ENCODE measurements at regions not wholly inside any gene's neighbourhood (a gene's known extent, or its start where the extent isn't known, plus 50 kb on each side); places are given as distances from the start of the nearest gene placed in this dataset.

DNA sequence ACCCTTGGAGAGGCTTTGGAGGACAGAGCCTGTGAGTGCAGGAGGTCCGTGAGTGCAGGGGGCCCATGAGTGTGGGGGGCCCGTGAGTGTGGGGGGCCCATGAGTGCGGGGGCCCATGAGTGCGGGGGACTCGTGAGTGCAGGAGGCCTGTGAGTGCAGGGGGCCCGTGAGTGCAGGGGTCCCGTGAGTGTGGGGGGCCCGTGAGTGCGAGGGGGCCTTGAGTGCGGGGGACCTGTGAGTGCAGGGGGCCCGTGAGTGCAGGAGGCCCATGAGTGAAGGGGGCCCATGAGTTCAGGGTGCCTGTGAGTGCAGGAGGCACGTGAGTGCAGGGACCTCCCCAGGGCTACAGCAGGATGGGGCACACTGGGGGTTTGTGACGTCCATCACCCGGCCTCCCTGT, 108.3 kb upstream of the TTC34 start:
- no peak overlapping the region for H3K4me3 Mint-ChIP-seq
- H3K36me3 Mint-ChIP-seq = no peaks in the 10 kb centered on the region
- H3K4me1 Mint-ChIP-seq = no peaks in the 10 kb centered on the region
- DNase-seq = no peak
- no peak overlapping the region for H3K27ac Mint-ChIP-seq
- H3K27me3 Mint-ChIP-seq = no peaks in the 10 kb centered on the region
- CTCF ChIA-PET = no interaction called here
- H3K9me3 Mint-ChIP-seq = no peaks in the 10 kb centered on the region

- Mint-ChIP-seq H3K4me3 (no peak overlapping the region), H3K27ac (no peak overlapping the region), H3K4me1 (no peaks in the 10 kb centered on the region), H3K9me3 (no peaks in the 10 kb centered on the region), H3K27me3 (no peaks in the 10 kb centered on the region), H3K36me3 (no peaks in the 10 kb centered on the region)
- CTCF ChIA-PET = no interaction called here
- no peak for DNase-seq
These were observed 108.7 kb upstream of the TTC34 start for GRCh38 chr1:2910211-2910610.

DNA sequence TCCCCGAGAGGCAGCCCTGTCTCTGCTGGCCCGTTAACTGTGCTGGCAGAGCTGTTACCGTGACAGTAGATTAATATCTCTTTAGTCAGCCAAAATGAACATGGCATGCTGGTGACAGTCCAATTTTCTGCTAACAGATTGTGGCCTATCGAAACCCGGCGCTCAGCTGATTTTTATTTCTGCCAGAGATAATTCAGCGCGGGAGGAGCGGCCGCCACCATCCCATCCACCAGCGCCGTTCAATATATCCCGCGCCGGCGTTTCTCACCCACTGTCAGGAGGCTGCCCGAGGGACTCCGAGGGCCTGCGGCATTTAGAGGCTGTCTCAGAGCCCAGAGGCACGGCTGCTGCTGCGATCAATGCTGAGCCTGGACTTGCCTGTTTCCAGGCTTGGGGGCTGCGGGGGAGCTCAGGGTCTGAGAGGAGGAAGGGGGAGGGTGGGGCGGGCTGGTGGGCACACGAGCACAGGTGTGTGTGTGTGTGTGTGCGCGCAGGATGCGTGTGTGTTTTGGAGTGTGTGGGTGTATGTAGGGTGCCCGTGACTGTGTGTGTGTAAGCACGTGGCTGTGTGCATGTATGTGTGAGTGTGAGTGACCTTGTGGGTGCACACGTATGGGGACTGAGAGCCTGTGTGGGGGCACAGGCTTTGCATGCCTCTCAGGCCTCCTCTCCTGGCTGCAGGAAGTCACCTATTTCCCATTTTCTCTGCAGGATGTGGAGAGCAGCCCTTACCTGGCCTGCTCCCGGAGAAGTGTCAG, 109.7 kb upstream of the ACTRT2 start:
- H3K4me1 Mint-ChIP-seq = no peaks in the 10 kb centered on the region
- no peaks in the 10 kb centered on the region for H3K27me3 Mint-ChIP-seq
- no peak overlapping the region for H3K4me3 Mint-ChIP-seq
- no peaks in the 10 kb centered on the region for H3K36me3 Mint-ChIP-seq
- H3K27ac Mint-ChIP-seq = no peak overlapping the region
- no peak for DNase-seq
- CTCF ChIA-PET = no interaction called here
- H3K9me3 Mint-ChIP-seq = peaks cover 10% of the 10 kb centered on the region

DNA sequence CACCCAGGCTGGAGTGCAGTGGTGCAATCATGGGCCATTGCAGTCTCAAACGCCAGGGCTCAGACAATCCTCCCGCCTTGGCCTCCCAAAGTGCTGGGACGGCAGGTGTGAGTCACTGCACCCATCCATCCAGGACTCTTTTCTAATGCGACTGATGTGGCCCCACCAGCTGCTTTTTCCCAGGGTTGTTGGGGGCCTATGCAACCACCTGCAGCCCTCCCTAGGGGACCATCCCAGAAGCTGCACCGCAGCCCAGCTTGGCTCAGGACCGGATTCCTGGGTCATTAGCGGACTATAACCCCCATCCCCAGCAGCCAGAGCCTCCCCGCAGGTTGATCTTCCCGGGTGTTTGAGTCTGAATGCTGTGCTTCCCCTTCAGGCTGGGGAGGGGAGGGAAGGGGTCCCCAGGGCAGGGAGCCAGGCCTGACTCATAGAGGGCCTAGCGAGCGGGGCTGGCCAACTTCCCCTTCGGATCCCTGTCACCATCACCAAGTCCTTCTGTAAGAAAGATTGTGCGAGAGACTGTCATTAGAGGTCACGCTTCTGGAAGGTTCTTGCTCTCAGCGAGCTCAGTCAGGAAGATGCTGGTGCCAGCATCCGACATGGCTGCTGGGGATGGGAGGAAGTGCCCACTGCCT, 108.7 kb upstream of the ACTRT2 start:
- Mint-ChIP-seq H3K27ac (no peak overlapping the region), H3K9me3 (peaks cover 10% of the 10 kb centered on the region), H3K4me1 (no peaks in the 10 kb centered on the region), H3K36me3 (no peaks in the 10 kb centered on the region), H3K27me3 (no peaks in the 10 kb centered on the region), H3K4me3 (no peak overlapping the region)
- CTCF ChIA-PET = no interaction called here
- DNase-seq = no peak

- no peak overlapping the region for H3K4me3 Mint-ChIP-seq
- H3K36me3 Mint-ChIP-seq = no peaks in the 10 kb centered on the region
- CTCF ChIA-PET = no interaction called here
- no peak for DNase-seq
- no peak overlapping the region for H3K27ac Mint-ChIP-seq
- H3K27me3 Mint-ChIP-seq = no peaks in the 10 kb centered on the region
- H3K9me3 Mint-ChIP-seq = peaks cover 10% of the 10 kb centered on the region
- H3K4me1 Mint-ChIP-seq = no peaks in the 10 kb centered on the region
These were observed 108.2 kb upstream of the ACTRT2 start for GRCh38 chr1:2913091-2913490.

- H3K27me3 Mint-ChIP-seq = no peaks in the 10 kb centered on the region
- DNase-seq = no peak
- CTCF ChIA-PET = no interaction called here
- H3K36me3 Mint-ChIP-seq = no peaks in the 10 kb centered on the region
- peaks cover 10% of the 10 kb centered on the region for H3K9me3 Mint-ChIP-seq
- no peak overlapping the region for H3K4me3 Mint-ChIP-seq
- no peak overlapping the region for H3K27ac Mint-ChIP-seq
- H3K4me1 Mint-ChIP-seq = no peaks in the 10 kb centered on the region
These were observed 106.6 kb upstream of the ACTRT2 start for GRCh38 chr1:2914702-2915101.

DNA sequence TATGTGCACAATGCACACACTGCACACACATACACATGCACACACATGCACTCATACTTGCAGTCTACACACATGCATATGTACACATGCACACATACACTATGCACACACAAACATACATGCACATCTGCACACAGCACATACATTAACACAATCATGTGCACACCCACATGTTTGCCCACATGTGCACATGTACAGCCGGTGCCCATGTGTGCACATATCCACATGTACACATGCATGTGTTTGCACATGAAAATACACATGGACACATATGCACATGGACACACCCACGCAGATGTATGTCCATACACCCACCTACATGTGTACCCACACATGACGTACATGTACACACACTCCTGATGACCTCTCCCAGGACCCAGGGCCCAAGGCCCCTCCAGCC, 105.1 kb upstream of the ACTRT2 start:
- no peaks in the 10 kb centered on the region for H3K36me3 Mint-ChIP-seq

DNA sequence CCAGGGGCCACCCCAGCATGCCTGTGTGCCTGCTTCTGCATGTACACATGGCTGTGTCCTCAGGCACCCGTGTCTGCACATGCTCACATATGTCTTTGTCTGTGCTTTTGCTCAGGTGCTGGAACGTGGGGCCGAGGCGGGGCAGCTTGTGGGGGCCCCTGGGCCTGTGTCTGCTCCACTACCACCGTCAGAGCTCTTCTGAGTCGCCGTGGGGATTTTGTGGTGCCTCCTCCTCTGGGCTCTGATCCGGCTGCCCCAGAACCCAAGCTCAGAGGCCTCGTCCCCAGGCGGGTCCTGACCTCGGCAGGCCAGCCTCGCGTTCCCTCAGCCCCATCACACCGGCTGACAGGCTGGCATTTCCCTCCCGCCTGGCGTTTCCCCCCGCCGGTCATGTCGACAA, 104.6 kb upstream of the ACTRT2 start:
- H3K36me3 Mint-ChIP-seq = no peaks in the 10 kb centered on the region
- CTCF ChIA-PET = no interaction called here

More for the DNA sequence above, 105.1 kb upstream of the ACTRT2 start:
- no peaks in the 10 kb centered on the region for H3K27me3 Mint-ChIP-seq
- CTCF ChIA-PET = no interaction called here
- peaks cover 10% of the 10 kb centered on the region for H3K9me3 Mint-ChIP-seq
- no peak for DNase-seq
- no peak overlapping the region for H3K4me3 Mint-ChIP-seq
- no peak overlapping the region for H3K27ac Mint-ChIP-seq
- H3K4me1 Mint-ChIP-seq = no peaks in the 10 kb centered on the region

DNA sequence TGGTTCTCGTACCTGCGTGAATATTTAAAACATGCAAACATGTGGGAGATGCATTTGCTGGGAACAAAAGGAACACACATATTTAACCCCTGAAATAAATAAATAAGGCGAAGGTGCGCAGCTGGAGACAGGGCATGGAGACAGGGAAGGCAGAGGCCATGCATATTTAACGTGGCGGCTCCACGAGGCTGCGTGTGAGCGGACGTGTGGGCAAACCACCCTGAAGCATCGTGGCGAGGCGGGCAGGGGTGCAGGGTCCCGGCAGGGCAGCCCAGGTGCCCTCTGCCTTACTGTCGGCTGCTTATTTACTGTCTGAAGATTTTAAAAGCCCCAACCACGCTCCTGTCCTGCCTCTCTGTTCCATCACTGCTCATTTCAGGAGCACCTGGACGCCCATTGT, 104.0 kb upstream of the ACTRT2 start:
- Mint-ChIP-seq H3K4me1 (no peaks in the 10 kb centered on the region), H3K27me3 (no peaks in the 10 kb centered on the region), H3K9me3 (peaks cover 10% of the 10 kb centered on the region), H3K36me3 (no peaks in the 10 kb centered on the region), H3K4me3 (no peak overlapping the region), H3K27ac (no peak overlapping the region)
- DNase-seq = no peak
- CTCF ChIA-PET = no interaction called here

More for the DNA sequence above, 104.6 kb upstream of the ACTRT2 start:
- Mint-ChIP-seq H3K4me1 (no peaks in the 10 kb centered on the region), H3K27ac (no peak overlapping the region), H3K27me3 (no peaks in the 10 kb centered on the region), H3K9me3 (peaks cover 10% of the 10 kb centered on the region), H3K4me3 (no peak overlapping the region)
- DNase-seq = no peak

DNA sequence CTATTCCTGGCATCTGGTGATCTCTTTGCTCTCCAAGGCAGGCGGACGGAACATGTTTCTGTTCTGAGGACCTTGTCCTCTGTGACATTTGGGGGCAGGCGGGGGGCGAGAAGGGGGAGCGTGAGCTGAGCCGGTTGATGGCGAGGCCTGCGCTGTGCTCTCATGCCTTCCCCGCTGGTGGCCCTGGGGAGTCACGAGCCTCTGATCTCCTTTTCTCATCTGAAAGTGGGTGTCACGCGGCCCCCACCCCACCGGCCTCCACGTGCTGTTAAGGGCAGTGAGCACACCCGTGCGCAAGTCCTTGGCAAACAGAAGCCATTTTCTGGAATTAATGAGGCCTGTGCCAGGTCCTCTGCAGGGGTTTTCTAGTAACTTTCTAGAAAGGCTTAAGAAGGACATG, 102.8 kb upstream of the ACTRT2 start:
- DNase-seq = no peak
- Mint-ChIP-seq H3K4me1 (no peaks in the 10 kb centered on the region), H3K36me3 (no peaks in the 10 kb centered on the region), H3K27me3 (no peaks in the 10 kb centered on the region), H3K9me3 (peaks cover 10% of the 10 kb centered on the region), H3K27ac (no peak overlapping the region), H3K4me3 (no peak overlapping the region)
- CTCF ChIA-PET = no interaction called here

- Mint-ChIP-seq H3K27me3 (no peaks in the 10 kb centered on the region), H3K36me3 (no peaks in the 10 kb centered on the region), H3K27ac (no peak overlapping the region), H3K4me1 (no peaks in the 10 kb centered on the region), H3K4me3 (no peak overlapping the region), H3K9me3 (peaks cover 10% of the 10 kb centered on the region)
- no peak for DNase-seq
- CTCF ChIA-PET = no interaction called here
These were observed 101.4 kb upstream of the ACTRT2 start for GRCh38 chr1:2919841-2920240.

DNA sequence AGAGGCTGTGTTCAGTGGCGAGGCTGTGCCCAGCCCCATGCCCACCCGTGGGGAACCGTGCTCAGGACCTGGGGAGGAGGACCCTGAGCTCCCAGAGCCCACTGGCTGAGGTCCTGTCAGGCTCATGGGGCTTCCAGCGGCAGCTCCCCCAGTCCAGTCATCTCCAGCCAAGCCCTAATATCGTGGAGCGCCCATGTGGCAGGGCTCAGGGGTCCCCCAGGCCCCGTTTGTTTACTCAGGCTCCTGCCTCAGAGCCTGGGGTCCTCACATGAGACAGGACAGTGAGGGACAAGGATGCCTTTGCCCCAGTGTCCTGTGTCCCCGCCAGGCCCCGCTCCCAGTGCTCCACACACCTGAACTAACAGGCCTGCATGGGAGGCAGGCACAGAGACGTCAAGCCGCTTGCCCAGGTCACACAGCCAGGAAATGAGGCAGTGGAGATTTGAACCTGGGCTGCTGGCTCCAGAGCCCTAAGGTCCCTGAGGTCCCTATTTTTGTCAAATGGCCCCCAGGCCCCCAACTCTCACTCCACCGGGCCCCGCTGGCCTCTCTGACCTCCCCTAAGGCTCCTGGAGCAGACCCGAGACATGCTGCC, 100.7 kb upstream of the ACTRT2 start:
- Mint-ChIP-seq H3K9me3 (peaks cover 7% of the 10 kb centered on the region), H3K4me1 (no peaks in the 10 kb centered on the region), H3K27me3 (no peaks in the 10 kb centered on the region), H3K27ac (no peak overlapping the region), H3K36me3 (no peaks in the 10 kb centered on the region), H3K4me3 (no peak overlapping the region)
- CTCF ChIA-PET = interaction anchor here (1.9 kb wide), 1 partner anchor 99 kb away, joined by 14 read pairs; no protein-coding TSS in a partner anchor
- DNase-seq = no peak

GRCh38 chr1:2921970-2922686, 99.1 kb upstream of the ACTRT2 start:
- no peak overlapping the region for H3K27ac Mint-ChIP-seq
- H3K27me3 Mint-ChIP-seq = no peaks in the 10 kb centered on the region
- CTCF ChIA-PET = interaction anchor here (0.5 to 1.9 kb wide), 2 partner anchors 100 to 345 kb away, joined by 3 to 14 read pairs; no protein-coding TSS in a partner anchor
- DNase-seq = peak; percentile 48
- H3K4me1 Mint-ChIP-seq = no peaks in the 10 kb centered on the region
- H3K9me3 Mint-ChIP-seq = no peaks in the 10 kb centered on the region
- no peak overlapping the region for H3K4me3 Mint-ChIP-seq
- no peaks in the 10 kb centered on the region for H3K36me3 Mint-ChIP-seq

DNA sequence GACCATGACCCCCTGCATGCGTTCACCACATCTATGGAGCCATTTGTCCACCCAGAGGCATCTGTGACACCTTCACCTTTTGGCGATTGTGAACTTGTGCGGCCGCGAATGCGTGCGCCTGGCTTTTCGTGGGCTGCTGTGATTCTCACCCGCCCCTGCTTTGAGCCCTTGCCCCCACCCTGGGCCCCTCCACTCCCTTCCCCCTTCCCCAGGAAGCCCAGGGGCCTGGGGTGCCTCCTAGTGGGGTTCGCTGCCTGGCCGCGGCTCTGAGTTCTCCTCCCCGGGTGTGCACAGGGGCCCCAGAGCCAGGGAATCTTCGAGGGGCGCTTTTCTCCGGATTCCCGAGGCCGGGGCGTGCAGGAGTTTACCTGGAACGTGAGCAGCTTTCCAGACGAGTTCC, 97.9 kb upstream of the ACTRT2 start:
- H3K4me3 Mint-ChIP-seq = no peak overlapping the region
- no peaks in the 10 kb centered on the region for H3K36me3 Mint-ChIP-seq
- DNase-seq = no peak
- H3K9me3 Mint-ChIP-seq = no peaks in the 10 kb centered on the region
- no peaks in the 10 kb centered on the region for H3K4me1 Mint-ChIP-seq
- no peak overlapping the region for H3K27ac Mint-ChIP-seq
- CTCF ChIA-PET = no interaction called here
- H3K27me3 Mint-ChIP-seq = no peaks in the 10 kb centered on the region

Measured in activated naive CD4-positive, alpha-beta T cell treated with anti-CD3 and anti-CD28 coated beads, Interleukin-2, amount 10 ng/mL, durations not matched to agents 7 days and 5 days (primary cell).